HUDEP-2 (cell line): ENCODE measurements at regions not wholly inside any gene's neighbourhood (a gene's known extent, or its start where the extent isn't known, plus 50 kb on each side); places are given as distances from the start of the nearest gene placed in this dataset.
"Not testable (repeated sequence)": the region's sequence is repeated elsewhere in the genome, so short reads cannot be mapped to it uniquely, and the experiment has no call there.

Source experiments
- DNase-seq, 76 experiments: peaks; one replicate each; lab custom pipeline; 2025; ENCODE audit not compliant: unreplicated experiment in 76 of 76; lab: John Stamatoyannopoulos, UW

DNA sequence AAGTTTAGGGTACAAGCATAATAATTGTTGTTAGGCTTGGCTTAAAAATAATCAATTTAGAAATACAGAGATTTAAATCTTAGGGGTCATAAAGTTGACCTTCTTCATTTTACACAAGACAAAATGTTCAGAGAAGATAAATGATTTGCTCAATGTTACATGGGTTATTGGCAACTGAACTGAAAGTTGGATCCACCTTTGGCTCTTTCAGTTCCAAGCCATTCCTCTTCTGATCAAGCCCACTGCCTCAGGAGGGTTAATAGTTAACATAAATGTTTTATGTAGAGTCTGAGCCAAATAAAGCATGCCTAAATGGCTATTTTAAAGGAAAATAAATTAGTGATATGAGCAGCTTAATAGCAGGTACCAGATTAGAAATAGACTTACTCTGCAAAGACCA lies 79.1 kb upstream of the RHOBTB1 start:
- no peak for DNase-seq

DNA sequence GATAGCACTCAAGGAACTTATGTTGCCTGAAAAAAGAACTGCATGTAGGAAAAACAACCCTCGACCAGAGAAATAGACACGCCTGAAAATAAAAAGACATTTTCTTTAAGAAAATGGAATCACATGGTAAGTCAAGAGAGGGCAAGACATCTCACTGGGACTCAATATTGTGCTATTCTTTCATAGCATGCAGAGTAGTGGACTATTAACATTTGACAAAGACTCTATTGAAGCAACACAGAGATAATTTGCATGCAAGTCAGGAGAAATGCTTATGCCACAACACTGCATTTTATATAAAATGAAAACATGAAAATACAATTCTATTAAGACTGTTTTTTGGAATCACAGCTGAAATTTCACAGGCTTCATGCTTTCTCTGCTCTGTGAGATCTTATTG lies 77.9 kb upstream of the RHOBTB1 start:
- DNase-seq = no peak

DNA sequence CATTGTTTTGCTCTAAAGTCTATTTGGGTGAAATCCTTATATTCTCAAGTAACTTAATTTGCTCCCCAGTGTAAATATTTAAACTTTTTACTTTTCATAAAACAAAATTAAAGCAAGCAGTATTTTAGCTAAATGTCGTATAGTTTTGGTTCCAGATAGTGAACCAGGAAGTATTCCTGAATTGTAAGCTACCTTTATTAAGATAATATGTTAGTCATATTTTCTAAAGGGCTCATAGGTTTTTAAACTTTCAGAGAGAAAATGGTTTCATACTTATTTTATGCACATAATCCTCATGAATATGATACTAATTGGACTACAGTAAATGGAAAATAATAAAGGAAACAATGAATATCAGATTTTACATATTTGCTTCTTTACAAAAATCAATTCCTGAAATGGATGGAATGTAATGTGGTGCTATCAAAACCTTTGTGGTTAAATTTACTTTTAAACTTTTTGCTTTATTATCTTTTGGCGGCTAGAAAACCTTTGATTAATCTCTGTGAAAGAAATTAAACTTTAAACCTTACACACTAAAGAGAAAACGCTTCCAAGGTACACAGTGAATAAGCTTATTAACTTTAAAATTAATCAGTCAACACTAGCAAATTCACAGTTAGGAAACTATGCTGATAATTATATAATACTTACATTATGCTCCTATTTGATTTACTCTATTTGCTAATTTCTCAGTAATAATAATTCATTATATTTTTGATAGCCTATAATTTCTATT lies 76.6 kb upstream of the RHOBTB1 start:
- DNase-seq = no peak

DNA sequence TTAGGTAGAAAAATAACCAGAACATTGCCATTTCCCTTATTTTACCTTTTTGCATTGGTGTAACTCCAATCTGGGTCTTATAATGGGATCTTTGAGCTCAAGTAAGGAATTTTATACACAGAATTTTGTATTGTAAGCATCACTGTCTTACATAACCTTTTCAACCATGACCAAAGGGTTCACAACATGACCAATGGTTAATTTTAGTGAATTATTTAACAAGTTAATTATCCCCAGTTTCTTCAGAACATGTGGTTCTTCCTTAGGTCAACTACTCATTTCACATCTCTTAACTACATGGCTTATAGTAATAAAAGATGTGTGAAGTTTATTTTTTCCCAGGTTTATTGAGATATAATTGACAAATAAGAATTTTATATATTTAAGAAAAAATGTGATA lies 74.2 kb upstream of the RHOBTB1 start:
- no peak for DNase-seq

DNA sequence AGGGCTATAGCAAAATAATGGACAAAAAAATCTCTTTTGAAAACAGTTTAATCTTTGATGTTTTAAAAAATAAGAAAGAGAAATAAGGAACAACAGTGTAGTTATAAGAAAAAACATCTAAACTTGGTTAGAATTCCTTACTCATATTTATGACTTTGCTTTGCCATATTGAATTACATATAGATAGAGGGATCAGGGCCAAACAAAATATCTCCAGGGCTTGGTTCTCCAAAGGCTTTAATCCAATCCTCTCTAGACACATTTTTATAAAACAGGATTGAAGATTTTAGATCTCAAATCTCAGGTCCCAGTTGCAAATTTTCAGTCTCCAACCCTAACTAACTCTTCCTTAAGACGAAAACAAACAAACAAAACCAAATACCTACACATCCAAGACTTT lies 72.6 kb upstream of the RHOBTB1 start:
- DNase-seq = no peak

DNA sequence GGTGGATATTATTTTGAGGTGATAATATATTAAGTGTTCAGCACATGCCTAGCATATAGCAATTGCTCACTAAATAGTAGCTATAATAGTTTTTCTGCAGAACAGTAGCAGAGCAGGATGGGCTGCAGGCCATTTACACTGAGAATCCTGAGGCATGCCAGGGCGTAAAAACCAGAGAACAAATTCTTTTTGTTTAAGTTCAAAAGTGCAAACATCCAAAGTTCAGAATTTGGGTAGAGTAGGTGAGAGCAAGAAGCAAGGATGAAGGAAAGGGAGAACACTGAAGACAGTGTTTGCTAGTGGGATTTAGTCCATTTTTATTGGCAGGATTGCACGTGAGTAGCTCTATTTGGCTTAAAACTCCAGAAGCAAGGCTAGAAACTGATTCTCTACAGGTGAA lies 72.0 kb upstream of the RHOBTB1 start:
- DNase-seq = no peak

DNA sequence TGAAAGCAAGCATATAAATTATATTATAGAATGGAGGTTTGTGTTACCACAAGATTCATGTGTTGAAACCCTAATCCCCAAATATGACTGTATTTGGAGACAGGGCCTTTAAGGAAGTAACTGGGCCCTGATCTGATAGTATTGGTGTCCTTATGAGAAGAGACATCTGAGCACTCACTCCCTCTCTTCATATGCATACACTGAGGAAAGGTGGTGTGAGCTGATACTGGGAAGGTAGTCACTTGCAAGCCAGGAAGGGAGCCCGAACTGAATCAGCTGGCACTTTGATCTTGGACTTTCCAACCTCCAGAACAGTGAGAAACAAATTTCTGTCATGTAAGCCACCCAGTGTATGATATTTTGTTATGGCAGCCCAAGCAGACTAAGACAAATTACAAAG lies 66.9 kb upstream of the RHOBTB1 start:
- no peak for DNase-seq

DNA sequence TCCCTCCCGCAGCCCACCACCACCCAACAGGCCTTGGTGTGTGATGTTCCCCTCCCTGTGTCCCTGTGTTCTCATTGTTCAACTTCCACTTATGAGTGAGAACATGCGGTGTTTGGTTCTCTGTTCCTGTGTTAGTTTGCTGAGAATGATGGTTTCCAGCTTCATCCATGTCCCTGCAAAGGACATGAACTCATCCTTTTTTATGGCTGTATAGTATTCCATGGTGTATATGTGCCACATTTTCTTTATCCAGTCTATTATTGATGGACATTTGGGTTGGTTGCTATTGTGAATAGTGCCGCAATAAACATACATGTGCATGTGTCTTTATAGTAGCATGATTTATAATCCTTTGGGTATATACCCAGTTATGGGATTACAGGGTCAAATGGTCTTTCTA lies 59.1 kb upstream of the RHOBTB1 start:
- not testable (repeated sequence) for DNase-seq

DNA sequence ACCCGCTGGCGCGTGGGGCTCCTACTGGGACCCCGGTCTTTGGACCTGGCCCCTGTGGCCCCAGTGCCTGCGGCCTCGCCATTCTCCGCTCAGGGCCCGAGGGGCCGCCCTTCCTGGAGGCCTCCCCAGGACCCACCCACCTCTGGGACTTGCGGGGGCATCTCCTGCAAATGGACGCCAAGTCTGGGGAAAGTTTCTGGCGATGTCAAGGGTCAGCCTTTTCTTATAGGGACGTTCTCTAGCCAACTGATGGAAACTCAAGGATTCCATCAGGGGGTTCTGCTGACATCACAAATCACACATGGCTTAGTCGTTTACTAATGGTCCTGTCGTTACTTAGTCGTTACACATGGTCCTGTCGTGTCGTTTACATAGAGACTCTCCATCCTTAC lies 57.7 kb upstream of the RHOBTB1 start:
- DNase-seq = no peak

DNA sequence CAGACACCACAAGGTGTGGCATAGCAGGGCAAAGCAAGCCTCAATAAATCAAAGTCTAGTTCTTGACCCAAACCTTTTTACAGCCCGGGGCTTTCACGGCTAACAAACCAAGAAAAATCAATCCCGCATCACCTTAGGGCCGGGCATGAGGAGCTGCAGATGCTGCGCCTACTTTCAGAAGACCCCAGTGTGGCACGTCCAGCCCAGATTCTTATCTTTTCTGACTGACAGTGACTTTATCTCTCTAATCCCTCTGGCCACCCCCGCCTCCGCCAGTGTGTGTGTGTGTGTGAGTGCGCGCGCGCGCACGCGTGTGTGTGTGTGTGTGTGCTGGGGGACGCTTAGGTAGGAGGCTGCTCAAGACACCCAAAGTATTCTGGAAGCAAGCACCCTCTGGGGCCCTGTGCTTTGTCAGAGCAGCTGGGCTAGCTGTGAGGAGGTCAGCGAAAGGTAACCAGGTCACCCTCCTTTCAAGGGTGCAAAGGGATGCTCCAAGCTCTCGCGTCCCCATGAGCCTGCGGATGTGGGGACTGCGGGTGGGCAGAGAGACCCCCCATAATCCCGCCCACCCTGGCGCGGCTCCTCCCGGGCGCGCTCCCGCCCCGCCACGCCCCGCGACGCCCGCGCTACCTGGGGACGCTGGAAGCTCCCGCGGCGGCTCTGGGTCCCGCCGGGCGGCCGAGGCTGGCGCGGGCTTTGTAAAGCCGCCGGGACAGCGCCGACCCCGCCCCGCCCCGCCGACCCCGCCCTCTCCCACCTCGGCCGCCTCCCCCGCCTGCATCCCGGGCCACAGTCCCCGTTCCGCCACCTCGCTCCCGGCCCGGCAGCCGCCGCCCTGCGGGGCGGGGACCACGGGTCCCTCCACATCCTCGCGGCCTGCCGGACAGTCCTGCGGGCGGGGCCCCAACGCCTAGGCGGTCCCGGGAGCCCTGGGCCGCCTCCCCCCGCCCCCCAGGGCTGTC lies 57.1 kb upstream of the RHOBTB1 start:
- no peak for DNase-seq

DNA sequence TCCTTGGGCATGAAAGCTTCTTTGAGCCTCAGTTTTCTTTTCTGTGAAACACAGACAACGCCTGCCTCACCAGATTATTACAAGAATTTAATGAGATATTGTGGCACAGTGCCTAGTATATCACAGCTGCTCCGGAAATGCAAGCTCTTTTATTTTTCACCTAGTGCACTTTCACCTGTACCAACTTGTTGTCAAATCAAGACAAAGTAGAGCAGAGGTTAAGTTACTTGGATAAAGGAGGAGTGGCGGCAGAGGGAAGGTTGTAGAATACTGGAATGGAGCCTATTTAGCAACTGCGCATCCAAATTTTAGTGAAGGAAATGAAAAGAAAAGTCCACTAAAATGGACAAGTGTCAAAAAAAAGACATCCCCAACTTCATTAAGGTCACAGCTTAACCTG lies 54.9 kb upstream of the RHOBTB1 start:
- no peak for DNase-seq

DNA sequence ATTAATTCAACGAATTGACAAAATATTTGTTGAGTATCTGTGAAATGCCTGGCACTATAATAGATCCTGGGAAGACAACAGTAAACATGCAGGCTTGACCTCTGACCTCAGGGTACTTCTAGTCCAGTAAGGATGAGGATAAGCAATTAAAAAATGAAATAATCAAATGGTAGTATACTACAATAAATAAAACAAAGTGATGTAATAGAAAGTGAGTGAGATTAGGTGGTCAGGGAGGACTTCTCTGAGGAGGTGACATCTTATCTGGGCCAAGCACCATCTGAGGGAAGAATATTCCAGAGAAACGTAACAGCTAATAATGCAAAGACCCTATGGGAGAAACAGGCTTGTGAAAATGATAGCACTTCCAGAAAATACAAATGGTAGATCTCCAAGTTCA lies 50.1 kb upstream of the RHOBTB1 start:
- DNase-seq = no peak
